Retinal pigment epithelial cell (primary cell): ENCODE measurements at regions not wholly inside any gene's neighbourhood (a gene's known extent, or its start where the extent isn't known, plus 50 kb on each side); places are given as distances from the start of the nearest gene placed in this dataset.
A peak's percentile ranks its signal among the peaks of the same experiment; 100 is the strongest.

Source experiments
- DNase-seq: peaks from one replicate; pipeline ENCODE4 v3.0.0-alpha.2; 2010; ENCODE audit warnings: low read depth
- H3K4me3 ChIP-seq: 2 replicates; pipeline ENCODE4 v1.5.1; 2011; ENCODE audit warnings: mild to moderate bottlenecking, low read length, control low read depth, moderate library complexity
- TF ChIP-seq, protein P1 (sequence below): conservative IDR thresholded peaks from 2 replicates; pipeline ENCODE4 v1.5.1; 2011; ENCODE audit warnings: low read depth, low read length, control low read depth, inconsistent platforms

DNA sequence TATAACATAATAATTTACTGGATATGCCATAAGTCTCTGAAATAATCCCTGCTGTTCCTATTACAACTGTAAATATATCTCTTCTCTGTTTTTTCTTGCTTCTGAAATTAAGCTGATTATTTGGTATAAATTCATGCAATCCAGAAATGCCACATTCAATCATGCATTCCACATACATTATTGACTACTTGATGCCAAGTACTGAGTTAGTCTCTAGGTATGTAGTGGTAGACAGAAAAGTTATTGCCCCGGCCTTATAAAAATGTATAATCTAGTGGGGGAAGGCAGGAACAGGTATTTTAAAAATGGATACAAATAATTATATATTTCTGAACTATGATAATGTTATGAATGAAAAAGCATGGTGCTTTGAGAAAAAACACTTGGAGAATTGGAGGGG lies 338.6 kb upstream of the SNX7 start:
- no peak overlapping the region for H3K4me3 ChIP-seq
- TF ChIP-seq, protein P1, sequence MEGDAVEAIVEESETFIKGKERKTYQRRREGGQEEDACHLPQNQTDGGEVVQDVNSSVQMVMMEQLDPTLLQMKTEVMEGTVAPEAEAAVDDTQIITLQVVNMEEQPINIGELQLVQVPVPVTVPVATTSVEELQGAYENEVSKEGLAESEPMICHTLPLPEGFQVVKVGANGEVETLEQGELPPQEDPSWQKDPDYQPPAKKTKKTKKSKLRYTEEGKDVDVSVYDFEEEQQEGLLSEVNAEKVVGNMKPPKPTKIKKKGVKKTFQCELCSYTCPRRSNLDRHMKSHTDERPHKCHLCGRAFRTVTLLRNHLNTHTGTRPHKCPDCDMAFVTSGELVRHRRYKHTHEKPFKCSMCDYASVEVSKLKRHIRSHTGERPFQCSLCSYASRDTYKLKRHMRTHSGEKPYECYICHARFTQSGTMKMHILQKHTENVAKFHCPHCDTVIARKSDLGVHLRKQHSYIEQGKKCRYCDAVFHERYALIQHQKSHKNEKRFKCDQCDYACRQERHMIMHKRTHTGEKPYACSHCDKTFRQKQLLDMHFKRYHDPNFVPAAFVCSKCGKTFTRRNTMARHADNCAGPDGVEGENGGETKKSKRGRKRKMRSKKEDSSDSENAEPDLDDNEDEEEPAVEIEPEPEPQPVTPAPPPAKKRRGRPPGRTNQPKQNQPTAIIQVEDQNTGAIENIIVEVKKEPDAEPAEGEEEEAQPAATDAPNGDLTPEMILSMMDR: no peak
- DNase-seq: peak; percentile 76

DNA sequence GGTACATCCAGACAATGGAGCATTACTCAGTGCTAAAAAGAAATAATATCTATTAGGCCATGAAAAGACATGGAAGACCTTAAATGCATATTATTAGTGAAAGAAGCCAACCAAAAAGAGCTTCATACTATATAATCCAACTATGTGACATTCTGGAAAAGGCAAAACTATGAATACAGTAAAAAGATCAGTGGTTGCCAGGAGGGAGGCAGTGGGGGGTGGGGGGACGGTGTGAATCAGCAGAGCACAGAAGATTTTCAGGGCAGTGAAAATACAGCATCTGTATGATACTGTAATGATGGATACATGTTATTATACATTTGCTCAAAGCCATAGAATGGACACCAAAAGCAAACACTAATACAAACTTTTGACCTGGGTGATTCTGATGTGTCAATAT lies 339.4 kb upstream of the SNX7 start:
- DNase-seq: no peak
- no peak overlapping the region for H3K4me3 ChIP-seq
- TF ChIP-seq, protein P1: no peak

DNA sequence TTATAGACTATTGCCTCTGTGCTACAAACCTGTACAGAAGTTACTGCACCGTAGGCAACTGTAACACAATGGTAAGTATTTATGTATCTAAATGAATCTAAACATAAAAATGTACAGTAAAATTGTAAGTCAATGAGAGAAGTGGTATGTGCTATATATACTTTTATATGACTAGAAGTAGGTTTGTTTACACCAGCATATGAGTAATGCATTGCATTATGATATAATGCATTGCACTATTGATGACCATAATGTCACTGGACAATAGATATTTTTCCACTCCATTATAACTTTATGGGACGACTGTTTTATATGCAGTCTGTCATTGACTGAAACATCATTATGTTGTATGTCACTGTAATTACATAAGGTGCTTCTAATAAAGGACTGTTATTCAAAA lies 340.3 kb upstream of the SNX7 start:
- no peak for DNase-seq
- TF ChIP-seq, protein P1: no peak
- H3K4me3 ChIP-seq: no peak overlapping the region

DNA sequence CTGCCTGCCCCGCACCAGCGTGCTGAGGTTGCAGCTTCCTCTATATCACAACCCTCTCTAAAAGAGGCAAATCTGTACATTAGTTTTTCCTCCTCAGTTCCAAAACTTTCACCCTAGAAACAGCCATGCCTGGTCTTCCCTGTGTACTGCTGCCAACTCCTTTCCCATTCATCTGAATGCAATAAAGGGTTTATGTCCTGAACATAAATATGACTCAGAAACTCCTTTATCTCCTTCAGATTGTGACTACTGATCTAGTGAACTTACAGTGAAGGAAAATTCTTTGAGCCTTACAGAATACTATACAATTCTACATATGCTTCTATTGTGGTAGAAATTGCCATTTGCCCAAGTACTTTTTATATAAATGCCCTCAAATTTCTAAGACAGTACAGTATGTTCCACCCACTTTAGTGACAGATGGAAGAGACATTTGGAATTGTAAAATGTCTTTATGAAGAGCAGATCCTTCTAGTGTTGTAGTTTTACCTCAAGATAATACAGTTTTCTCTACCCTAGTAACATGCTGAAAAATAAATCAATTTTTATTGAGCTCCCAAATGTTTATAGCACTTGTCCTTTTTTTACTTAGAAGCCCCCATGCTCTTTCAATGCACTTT lies 345.1 kb upstream of the SNX7 start:
- TF ChIP-seq, protein P1: no peak
- no peak overlapping the region for H3K4me3 ChIP-seq
- DNase-seq: no peak

DNA sequence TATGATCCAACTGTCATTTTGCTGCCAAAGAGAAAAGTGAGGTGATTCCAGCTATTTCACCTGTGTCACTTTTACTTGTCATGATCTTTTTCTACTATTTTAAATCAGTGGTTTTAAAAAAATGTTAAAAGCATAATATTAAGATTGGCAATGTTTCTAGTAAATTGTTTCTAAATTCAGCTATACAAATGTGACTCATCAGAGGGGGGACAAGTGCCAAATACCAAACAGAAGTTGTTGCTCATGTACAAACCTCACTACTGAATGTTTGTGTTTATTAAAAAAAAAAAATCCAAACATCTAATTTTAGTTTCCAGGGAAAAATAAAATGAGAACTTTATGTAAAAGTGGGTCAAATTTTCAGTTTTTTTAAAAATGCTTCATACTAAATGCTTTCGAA lies 346.2 kb upstream of the SNX7 start:
- H3K4me3 ChIP-seq: no peak overlapping the region
- DNase-seq: no peak
- TF ChIP-seq, protein P1: no peak

DNA sequence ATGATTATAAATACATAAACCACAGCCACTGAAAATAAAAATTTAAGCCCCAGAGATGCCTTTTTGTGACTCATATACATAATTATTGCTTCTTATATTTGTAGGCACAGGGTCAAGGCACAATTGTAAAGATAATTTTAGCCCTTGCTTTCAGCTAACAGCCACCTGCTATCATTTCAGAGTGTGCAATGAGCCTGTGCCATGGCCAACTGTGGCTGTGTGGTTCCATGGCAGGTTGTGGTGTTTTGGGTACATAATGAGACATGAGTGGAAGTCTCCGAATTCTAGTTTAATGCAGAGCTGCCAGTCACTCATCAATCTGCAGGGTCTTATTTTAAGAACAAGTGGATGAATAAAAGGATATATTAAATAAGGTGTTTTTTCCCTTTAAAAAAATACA lies 346.9 kb upstream of the SNX7 start:
- no peak for DNase-seq
- TF ChIP-seq, protein P1: no peak
- H3K4me3 ChIP-seq: no peak overlapping the region

DNA sequence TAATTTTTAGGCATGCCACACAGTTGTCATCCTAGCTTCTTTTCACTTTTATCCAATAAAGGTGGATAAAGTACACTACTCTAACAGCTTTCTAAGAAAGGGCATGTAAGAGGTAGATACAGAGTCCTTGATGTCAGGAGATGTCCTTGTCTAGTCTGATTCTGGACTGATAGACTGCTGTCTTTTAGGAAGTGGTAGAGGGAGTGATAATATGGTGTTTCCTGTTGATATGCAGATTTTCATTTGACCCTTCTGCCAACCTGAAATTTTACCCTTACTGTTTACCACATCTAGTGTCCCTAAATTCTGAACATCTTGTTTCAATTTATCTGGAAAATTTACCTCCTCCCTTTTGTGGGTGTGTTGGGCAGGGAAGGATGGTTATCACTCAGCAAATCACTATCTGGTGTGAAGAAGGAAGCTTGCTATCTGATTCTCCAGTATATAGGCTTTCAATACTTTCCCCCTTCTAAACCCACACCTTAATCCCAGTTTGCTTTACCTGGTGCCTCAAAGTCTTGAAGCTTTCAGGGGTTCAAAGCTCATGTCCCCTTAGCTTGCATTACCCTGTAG lies 354.9 kb upstream of the SNX7 start:
- no peak for DNase-seq
- H3K4me3 ChIP-seq: no peak overlapping the region
- TF ChIP-seq, protein P1: no peak
